ENCODE measurements at regions not wholly inside any gene's neighbourhood (a gene's known extent, or its start where the extent isn't known, plus 50 kb on each side); places are given as distances from the start of the nearest gene placed in this dataset.

- TF ChIP-seq CTCF (conservative IDR thresholded peaks at IDR 0.05 in 1 of 2, IDR thresholded peaks at IDR 0.05 in 1 of 2; ENCODE audit: extremely low read depth in 1 of 2, insufficient read depth in 1 of 2, low read depth in 1 of 2, low read length in 2 of 2) (no peak), EZH2 (IDR thresholded peaks at IDR 0.05; ENCODE audit: borderline replicate concordance, low read length) (no peak)
These were observed 217.2 kb upstream of the HDAC9 start for GRCh38 chr7:18278316-18278715.
